Caco-2 (cell line): ENCODE measurements at regions not wholly inside any gene's neighbourhood (a gene's known extent, or its start where the extent isn't known, plus 50 kb on each side); places are given as distances from the start of the nearest gene placed in this dataset.
"Not testable (repeated sequence)": the region's sequence is repeated elsewhere in the genome, so short reads cannot be mapped to it uniquely, and the experiment has no call there.

Experiments
- BruUV-seq: library from RNA; stranded (reverse); fragments of 400-500 nt; replicated peaks from 2 replicates; lab custom pipeline; 2021; lab: Mats Ljungman, UMichigan
- CTCF ChIA-PET: fragments of 300-600 bp; sonication (Branson Sonifier 250); formaldehyde crosslinking; loops from one replicate; lab custom pipeline; 2022; ENCODE audit warnings: antibody characterized with exemption; lab: Charles Lee
- POLR2A ChIA-PET: fragments of 300-600 bp; sonication (Branson Sonifier 250); formaldehyde crosslinking; loops from one replicate; lab custom pipeline; 2022; ENCODE audit warnings: antibody characterized with exemption; lab: Charles Lee
- DNase-seq, 2 experiments: peaks; one replicate each; pipeline versions ENCODE4 v3.0.0 to v3.0.0-alpha.2; 2020 to 2022
- H3K27me3 ChIP-seq: replicated peaks from 2 replicates; pipeline ENCODE4 v1.6.0; 2011; ENCODE audit warnings: low read length; ENCODE audit not compliant: control insufficient read depth, insufficient read depth
- H3K36me3 ChIP-seq: 2 replicates; pipeline ENCODE4 v1.5.1; 2011; ENCODE audit warnings: low read length; ENCODE audit not compliant: control insufficient read depth, insufficient read depth
- H3K4me1 ChIP-seq: fragments of 250-450 bp; sonication (Bioruptor Pico); 2 replicates; pipeline ENCODE4 v1.5.1; 2020; ENCODE audit warnings: mild to moderate bottlenecking
- H3K4me3 ChIP-seq: 2 replicates; pipeline ENCODE4 v1.5.1; 2011; ENCODE audit warnings: low read depth, mild to moderate bottlenecking, control low read depth, low read length
- H3K9me3 ChIP-seq: fragments of 250-450 bp; sonication (Bioruptor Pico); 2 replicates; pipeline ENCODE4 v1.5.1; 2020; ENCODE audit warnings: mild to moderate bottlenecking, moderate library complexity
- H3K27ac Mint-ChIP-seq: one replicate; pipeline ENCODE4 v1.8.0; 2022; ENCODE audit warnings: mixed read lengths; ENCODE audit not compliant: unreplicated experiment
- H3K27me3 Mint-ChIP-seq: one replicate; pipeline ENCODE4 v1.8.0; 2022; ENCODE audit warnings: mixed read lengths; ENCODE audit not compliant: insufficient read depth, unreplicated experiment
- H3K36me3 Mint-ChIP-seq: one replicate; pipeline ENCODE4 v1.8.0; 2022; ENCODE audit warnings: mild to moderate bottlenecking, mixed read lengths; ENCODE audit not compliant: insufficient read depth, unreplicated experiment
- H3K4me1 Mint-ChIP-seq: one replicate; pipeline ENCODE4 v1.8.0; 2022; ENCODE audit warnings: low read depth, mixed read lengths; ENCODE audit not compliant: unreplicated experiment
- H3K4me3 Mint-ChIP-seq: one replicate; pipeline ENCODE4 v1.8.0; 2022; ENCODE audit warnings: mild to moderate bottlenecking, moderate library complexity, mixed read lengths; ENCODE audit not compliant: unreplicated experiment
- H3K9me3 Mint-ChIP-seq: one replicate; pipeline ENCODE4 v1.8.0; 2022; ENCODE audit warnings: mixed read lengths; ENCODE audit not compliant: unreplicated experiment
- intact Hi-C: fragments of 100-400 bp; cut with micrococcal nuclease; formaldehyde crosslinking; loops from one replicate; pipeline ENCODE4 v1.10.0; 2022; ENCODE audit not compliant: unreplicated experiment
- TF ChIP-seq, protein P1 (sequence below), 2 experiments: fragments of 200-600 bp in 1 of 2; IDR thresholded peaks; 1 replicate in 1 of 2; 2 replicates in 1 of 2; pipeline versions ENCODE4 v1.5.1 to v1.8.0; 2011 to 2022; ENCODE audit warnings: antibody characterized with exemption in 1 of 2, control low read depth in 1 of 2, inconsistent platforms in 1 of 2, low read depth in 1 of 2, low read length in 1 of 2, mild to moderate bottlenecking in 1 of 2, moderate library complexity in 1 of 2; ENCODE audit not compliant: insufficient read depth in 1 of 2, severe bottlenecking in 1 of 2, unreplicated experiment in 1 of 2

DNA sequence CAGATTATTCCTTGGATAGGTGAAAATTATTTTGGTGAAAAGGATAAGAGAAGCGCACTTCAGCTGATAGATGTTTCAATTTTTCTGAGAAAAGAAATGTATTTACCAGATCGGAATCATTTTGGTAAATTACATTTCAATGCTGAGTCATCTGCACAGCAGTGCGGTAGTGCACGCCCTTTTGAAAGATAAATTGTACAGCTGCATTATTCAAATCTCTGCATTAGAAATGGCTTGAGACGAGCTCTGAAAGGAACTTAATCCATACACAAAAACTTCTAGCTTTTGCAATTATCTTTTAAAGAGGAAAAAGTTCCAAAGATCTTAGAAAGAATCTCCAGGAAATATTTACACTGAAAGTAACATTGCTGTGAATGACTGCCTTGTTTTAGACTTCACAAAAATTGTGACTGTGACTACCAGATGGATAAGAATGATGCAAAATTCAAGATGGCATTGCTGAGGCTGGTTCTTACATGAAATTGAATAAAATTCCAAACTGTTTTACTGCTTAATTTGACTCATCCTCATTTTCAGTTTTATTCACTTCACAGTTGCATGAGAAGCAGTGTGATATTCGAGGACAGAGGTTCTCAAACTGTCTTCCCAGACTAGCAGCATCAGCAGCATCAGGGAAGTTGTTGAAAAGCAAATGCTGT lies 161.7 kb downstream of the RND3 start:
- Histone ChIP-seq H3K36me3 (no peaks in the 10 kb centered on the region), H3K4me3 (no peak overlapping the region), H3K9me3 (no peaks in the 10 kb centered on the region), H3K4me1 (0 out of 2 replicates have a peak, but pooled peaks cover under 1% of the 10 kb centered on the region), H3K27me3 (no peaks in the 10 kb centered on the region)
- H3K9me3 Mint-ChIP-seq = peaks cover 22% of the 10 kb centered on the region
- ChIA-PET CTCF (no interaction called here), POLR2A (no interaction called here)
- no peaks in the 10 kb centered on the region for H3K27me3 Mint-ChIP-seq
- no peak overlapping the region for H3K4me3 Mint-ChIP-seq
- BruUV-seq = no TSS peak
- H3K4me1 Mint-ChIP-seq = peaks cover 2% of the 10 kb centered on the region
- H3K36me3 Mint-ChIP-seq = no peaks in the 10 kb centered on the region
- TF ChIP-seq, protein P1, sequence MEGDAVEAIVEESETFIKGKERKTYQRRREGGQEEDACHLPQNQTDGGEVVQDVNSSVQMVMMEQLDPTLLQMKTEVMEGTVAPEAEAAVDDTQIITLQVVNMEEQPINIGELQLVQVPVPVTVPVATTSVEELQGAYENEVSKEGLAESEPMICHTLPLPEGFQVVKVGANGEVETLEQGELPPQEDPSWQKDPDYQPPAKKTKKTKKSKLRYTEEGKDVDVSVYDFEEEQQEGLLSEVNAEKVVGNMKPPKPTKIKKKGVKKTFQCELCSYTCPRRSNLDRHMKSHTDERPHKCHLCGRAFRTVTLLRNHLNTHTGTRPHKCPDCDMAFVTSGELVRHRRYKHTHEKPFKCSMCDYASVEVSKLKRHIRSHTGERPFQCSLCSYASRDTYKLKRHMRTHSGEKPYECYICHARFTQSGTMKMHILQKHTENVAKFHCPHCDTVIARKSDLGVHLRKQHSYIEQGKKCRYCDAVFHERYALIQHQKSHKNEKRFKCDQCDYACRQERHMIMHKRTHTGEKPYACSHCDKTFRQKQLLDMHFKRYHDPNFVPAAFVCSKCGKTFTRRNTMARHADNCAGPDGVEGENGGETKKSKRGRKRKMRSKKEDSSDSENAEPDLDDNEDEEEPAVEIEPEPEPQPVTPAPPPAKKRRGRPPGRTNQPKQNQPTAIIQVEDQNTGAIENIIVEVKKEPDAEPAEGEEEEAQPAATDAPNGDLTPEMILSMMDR (IDR thresholded peaks at IDR 0.05; ENCODE audit: insufficient read depth in 1 of 2, low read depth in 1 of 2, low read length in 1 of 2, severe bottlenecking in 1 of 2, unreplicated experiment in 1 of 2) = no peak
- no peak for DNase-seq
- no peak overlapping the region for H3K27ac Mint-ChIP-seq
- intact Hi-C loops = no loop called here

DNA sequence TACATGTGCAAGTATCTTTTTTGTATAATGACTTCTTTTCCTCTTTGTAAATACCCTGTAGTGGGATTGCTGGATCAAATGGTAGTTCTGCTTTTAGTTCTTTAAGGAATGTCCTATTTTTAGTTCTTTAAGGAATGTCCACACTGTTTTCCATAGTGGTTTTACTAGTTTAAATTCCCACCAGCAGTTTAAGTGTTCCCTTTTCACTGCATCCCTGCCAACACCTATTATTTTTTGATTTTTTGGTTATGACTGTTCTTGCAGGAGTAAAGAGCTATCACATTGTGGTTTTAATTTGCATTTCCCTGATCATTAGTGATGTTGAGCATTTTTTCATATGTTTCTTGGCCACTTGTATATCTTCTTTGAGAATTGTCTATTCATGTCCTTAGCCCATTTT lies 164.4 kb downstream of the RND3 start:
- H3K4me3 ChIP-seq, H3K36me3 ChIP-seq, CTCF ChIA-PET, DNase-seq, H3K9me3 Mint-ChIP-seq, H3K9me3 ChIP-seq, POLR2A ChIA-PET, H3K27ac Mint-ChIP-seq, H3K4me3 Mint-ChIP-seq, H3K27me3 Mint-ChIP-seq, H3K27me3 ChIP-seq, H3K36me3 Mint-ChIP-seq, BruUV-seq, intact Hi-C loops: not testable (repeated sequence)
- peaks cover 12% of the 10 kb centered on the region for H3K4me1 Mint-ChIP-seq
- H3K4me1 ChIP-seq = peaks cover 23% of the 10 kb centered on the region

DNA sequence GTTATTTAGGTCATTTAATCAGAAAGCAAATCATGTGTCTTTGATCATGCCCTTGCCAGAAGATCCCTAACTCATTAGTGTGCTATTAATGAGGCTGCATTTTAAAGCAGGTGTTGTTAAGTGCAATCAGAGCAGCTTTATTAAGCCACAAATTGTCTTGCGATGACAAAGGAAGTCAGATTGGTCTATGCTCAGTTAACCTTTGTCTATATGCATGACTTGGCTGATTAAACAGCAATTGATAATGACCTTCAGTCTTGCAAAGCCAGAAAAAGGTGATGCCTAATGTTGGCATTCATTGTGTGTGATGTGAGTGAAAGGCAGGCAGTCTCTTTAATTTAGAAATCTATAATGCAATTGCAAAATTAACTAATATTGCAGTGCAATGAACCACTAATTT lies 166.9 kb downstream of the RND3 start:
- POLR2A ChIA-PET = no interaction called here
- H3K4me3 Mint-ChIP-seq = no peak overlapping the region
- peaks cover 18% of the 10 kb centered on the region for H3K9me3 Mint-ChIP-seq
- TF ChIP-seq, protein P1 (IDR thresholded peaks at IDR 0.05; ENCODE audit: insufficient read depth in 1 of 2, low read depth in 1 of 2, low read length in 1 of 2, severe bottlenecking in 1 of 2, unreplicated experiment in 1 of 2) = no peak
- DNase-seq = no peak
- Histone ChIP-seq H3K9me3 (peaks cover 9% of the 10 kb centered on the region), H3K36me3 (no peaks in the 10 kb centered on the region), H3K4me1 (peaks cover 23% of the 10 kb centered on the region), H3K27me3 (no peaks in the 10 kb centered on the region), H3K4me3 (no peak overlapping the region)
- intact Hi-C loops = no loop called here
- CTCF ChIA-PET = no interaction called here
- no peaks in the 10 kb centered on the region for H3K27me3 Mint-ChIP-seq
- H3K4me1 Mint-ChIP-seq = peaks cover 12% of the 10 kb centered on the region
- H3K27ac Mint-ChIP-seq = no peak overlapping the region
- no peaks in the 10 kb centered on the region for H3K36me3 Mint-ChIP-seq
- no TSS peak for BruUV-seq
